Activated CD4-positive, alpha-beta T cell treated with anti-CD3 and anti-CD28 coated beads, Interleukin-2, amount 10 ng/mL, durations not matched to agents 24 days and 14 days (primary cell): ENCODE measurements at regions not wholly inside any gene's neighbourhood (a gene's known extent, or its start where the extent isn't known, plus 50 kb on each side); places are given as distances from the start of the nearest gene placed in this dataset.
"Not testable (repeated sequence)": the region's sequence is repeated elsewhere in the genome, so short reads cannot be mapped to it uniquely, and the experiment has no call there.

ENCODE experiments used
- DNase-seq: peaks from one replicate; pipeline ENCODE4 v3.0.0; 2022
- H3K27ac Mint-ChIP-seq: one replicate; pipeline ENCODE4 v1.8.0; 2022; ENCODE audit warnings: mild to moderate bottlenecking, mixed read lengths
- H3K27me3 Mint-ChIP-seq: one replicate; pipeline ENCODE4 v1.8.0; 2022; ENCODE audit warnings: mixed read lengths
- H3K36me3 Mint-ChIP-seq: one replicate; pipeline ENCODE4 v1.8.0; 2022; ENCODE audit warnings: low read depth, mild to moderate bottlenecking, mixed read lengths
- H3K4me1 Mint-ChIP-seq: one replicate; pipeline ENCODE4 v1.8.0; 2021; ENCODE audit warnings: mixed read lengths
- H3K4me3 Mint-ChIP-seq: one replicate; pipeline ENCODE4 v1.8.0; 2022; ENCODE audit warnings: mild to moderate bottlenecking, moderate library complexity, mixed read lengths
- H3K9me3 Mint-ChIP-seq: one replicate; pipeline ENCODE4 v1.8.0; 2021; ENCODE audit warnings: mixed read lengths
- intact Hi-C: fragments of 100-400 bp; cut with micrococcal nuclease; formaldehyde crosslinking; loops from one replicate; pipeline ENCODE4 v1.15.1; 2023

DNA sequence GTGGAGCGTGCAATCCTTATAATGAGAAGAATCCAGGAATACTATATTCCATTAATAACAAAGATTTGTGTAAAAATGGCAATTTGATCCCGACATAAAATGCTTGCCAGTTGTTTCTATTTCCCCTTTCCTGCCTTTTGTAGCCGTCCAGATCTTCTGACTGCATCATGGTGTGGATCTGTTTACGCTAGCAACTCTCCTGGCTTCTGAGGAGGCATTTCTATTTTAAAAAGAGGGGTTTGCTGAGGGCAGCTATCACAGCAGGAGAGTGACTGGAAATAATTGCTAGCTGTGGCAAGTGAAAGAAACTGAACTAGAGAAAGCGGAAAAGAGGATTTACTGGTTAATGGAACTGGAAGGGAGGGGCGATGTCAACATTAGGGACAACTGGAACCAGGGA is 145.6 kb downstream of the ATP23 start:
- Mint-ChIP-seq H3K27ac (no peak overlapping the region), H3K36me3 (no peaks in the 10 kb centered on the region), H3K9me3 (no peaks in the 10 kb centered on the region), H3K27me3 (no peaks in the 10 kb centered on the region), H3K4me1 (no peaks in the 10 kb centered on the region), H3K4me3 (no peak overlapping the region)
- DNase-seq: no peak
- intact Hi-C loops: no loop called here

DNA sequence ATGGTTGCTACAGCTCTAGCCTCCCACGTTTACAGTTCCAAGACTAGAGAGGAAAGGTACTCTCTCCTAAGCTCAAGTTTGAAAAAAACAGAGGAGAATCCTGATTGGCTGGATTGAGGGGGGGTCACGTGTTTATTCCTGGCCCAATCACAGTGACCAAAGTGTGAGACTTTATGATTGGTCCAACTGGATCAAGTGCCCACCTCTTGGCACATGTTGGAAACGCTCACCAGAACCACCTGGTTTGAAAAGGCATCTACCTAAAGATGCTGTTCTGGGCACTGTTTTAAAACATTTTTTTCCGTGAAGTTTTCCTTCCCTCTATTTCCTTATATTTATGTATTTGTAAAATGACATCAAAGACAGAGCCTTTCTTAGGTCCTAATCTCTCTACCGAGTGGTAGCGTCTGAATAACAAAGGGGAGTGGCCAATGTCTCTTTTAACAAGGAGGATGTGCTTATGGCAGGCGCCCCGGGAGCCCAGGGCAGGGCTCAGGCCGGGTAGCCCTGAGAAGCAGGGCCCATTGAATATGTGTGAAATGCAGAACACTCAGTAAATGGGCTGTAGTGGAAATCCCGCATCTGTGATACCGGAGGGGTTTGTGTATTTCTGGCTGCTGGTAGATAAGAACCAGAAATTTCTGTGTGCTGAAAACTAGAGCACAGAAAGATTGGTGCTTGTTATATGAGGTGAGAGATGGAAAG is 146.2 kb downstream of the ATP23 start:
- H3K4me1 Mint-ChIP-seq: no peaks in the 10 kb centered on the region
- no peak for DNase-seq
- H3K27me3 Mint-ChIP-seq: no peaks in the 10 kb centered on the region
- no peaks in the 10 kb centered on the region for H3K36me3 Mint-ChIP-seq
- H3K27ac Mint-ChIP-seq: no peak overlapping the region
- H3K4me3 Mint-ChIP-seq: no peak overlapping the region
- intact Hi-C loops: no loop called here
- H3K9me3 Mint-ChIP-seq: no peaks in the 10 kb centered on the region

DNA sequence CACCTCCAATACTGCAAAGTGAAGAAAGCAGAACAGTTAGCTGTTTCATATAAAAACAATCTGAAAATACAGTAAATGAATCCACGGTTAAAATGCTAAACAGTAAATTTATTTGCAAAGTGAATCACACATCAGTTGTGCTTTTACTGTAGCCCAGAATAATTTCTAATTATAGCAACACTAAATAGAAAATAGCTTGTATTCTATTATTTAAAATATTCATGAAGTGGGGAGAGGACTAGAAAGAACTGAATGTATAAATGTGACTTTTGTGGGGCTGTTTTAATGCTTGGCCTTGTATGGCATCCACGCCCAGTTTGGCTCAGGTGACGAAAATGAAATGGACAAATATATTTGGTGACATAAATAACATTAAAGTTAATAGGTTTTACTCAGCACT is 148.2 kb downstream of the ATP23 start:
- DNase-seq: no peak
- H3K27me3 Mint-ChIP-seq: no peaks in the 10 kb centered on the region
- no peaks in the 10 kb centered on the region for H3K36me3 Mint-ChIP-seq
- H3K4me3 Mint-ChIP-seq: no peak overlapping the region
- no peaks in the 10 kb centered on the region for H3K4me1 Mint-ChIP-seq
- no peak overlapping the region for H3K27ac Mint-ChIP-seq
- intact Hi-C loops: no loop called here
- H3K9me3 Mint-ChIP-seq: no peaks in the 10 kb centered on the region

DNA sequence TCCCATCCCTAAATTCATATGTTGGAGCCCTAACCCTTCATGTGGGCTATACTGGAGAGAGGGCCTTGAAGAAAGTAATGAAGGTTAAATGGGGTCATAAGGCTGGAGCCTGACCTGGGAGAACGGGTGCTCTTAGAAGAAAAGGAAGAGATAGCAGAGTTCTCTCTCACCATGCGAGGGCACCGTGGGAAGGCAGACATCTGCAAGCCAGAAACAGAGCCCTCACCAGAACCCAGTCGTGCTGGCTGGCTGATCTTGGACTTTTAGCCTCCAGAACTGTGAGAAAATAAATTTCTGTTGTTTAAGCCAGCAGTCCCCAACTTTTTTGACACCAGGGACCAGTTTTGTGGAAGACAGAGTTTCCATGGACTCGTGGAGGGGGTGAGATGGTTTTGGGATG is 149.3 kb downstream of the ATP23 start:
- no peaks in the 10 kb centered on the region for H3K4me1 Mint-ChIP-seq
- no peaks in the 10 kb centered on the region for H3K9me3 Mint-ChIP-seq
- H3K4me3 Mint-ChIP-seq: no peak overlapping the region
- DNase-seq: no peak
- no peaks in the 10 kb centered on the region for H3K36me3 Mint-ChIP-seq
- intact Hi-C loops: no loop called here
- H3K27me3 Mint-ChIP-seq: no peaks in the 10 kb centered on the region
- no peak overlapping the region for H3K27ac Mint-ChIP-seq

DNA sequence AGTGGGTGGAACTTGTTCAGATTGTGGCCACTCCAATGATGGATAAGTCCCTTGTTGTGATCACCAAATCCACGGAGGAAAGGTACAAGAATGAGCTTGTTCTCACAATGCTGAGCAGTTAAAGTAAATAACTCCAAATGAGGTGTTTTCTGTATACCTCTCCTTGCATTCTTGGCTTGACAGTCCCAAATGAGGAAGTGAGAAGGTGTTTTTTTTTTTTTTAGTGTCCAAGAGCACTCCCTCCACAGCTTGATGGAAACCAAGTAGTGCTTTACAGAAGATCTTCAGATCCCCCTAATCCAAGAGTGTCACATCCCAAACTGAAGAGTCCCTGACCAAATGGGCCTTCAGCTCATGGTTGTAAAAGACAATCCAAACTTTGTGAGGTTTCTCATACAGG is 153.6 kb downstream of the ATP23 start:
- H3K9me3 Mint-ChIP-seq: no peaks in the 10 kb centered on the region
- H3K27me3 Mint-ChIP-seq: no peaks in the 10 kb centered on the region

DNA sequence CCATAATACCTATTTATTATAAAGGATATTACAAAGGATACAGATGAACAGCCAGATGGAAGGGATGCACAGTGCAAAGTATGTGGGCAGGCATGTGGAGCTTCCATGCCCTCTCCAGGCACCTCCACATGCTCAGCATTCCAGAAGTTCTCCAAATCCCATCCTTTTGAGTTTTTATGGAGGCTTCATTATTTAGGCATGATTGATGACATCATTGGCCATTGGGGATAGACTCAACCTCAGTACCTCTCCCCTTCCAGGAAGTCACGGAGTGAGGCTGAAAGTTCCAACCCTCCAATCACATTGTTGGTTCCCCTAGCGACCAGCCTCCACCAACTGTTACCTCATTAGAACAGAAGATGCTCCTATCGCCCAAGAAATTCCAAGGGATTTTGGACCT is 156.4 kb downstream of the ATP23 start:
- Mint-ChIP-seq H3K4me1 (no peaks in the 10 kb centered on the region), H3K36me3 (no peaks in the 10 kb centered on the region), H3K27ac (no peak overlapping the region), H3K4me3 (no peak overlapping the region), H3K9me3 (no peaks in the 10 kb centered on the region), H3K27me3 (no peaks in the 10 kb centered on the region)
- intact Hi-C loops: no loop called here
- DNase-seq: no peak

More for the DNA sequence above, 153.6 kb downstream of the ATP23 start:
- no peak overlapping the region for H3K4me3 Mint-ChIP-seq
- no peaks in the 10 kb centered on the region for H3K4me1 Mint-ChIP-seq
- intact Hi-C loops: no loop called here
- H3K27ac Mint-ChIP-seq: no peak overlapping the region
- DNase-seq: no peak
- H3K36me3 Mint-ChIP-seq: no peaks in the 10 kb centered on the region

DNA sequence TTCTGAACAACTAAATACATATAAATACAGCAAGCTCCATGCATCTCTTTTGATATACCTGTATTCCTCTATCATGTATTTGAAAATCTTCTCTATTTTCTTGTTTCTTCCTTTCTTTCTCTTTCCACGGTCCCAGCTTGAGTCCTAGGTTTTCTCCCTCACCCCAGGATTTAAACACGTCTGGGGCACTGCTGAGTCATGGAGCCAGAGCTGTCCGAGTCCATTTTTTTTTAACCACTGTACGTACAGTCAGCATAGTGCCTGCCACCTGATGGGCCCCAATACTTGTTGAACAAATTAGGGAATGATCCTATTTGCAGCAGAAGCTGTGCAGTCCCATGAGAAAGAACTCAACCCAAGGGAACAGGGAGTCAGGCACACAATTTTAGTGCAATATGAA is 158.1 kb downstream of the ATP23 start:
- H3K27ac Mint-ChIP-seq: no peak overlapping the region
- no peaks in the 10 kb centered on the region for H3K36me3 Mint-ChIP-seq
- no peaks in the 10 kb centered on the region for H3K9me3 Mint-ChIP-seq
- no peak overlapping the region for H3K4me3 Mint-ChIP-seq
- intact Hi-C loops: no loop called here
- H3K4me1 Mint-ChIP-seq: no peaks in the 10 kb centered on the region
- no peaks in the 10 kb centered on the region for H3K27me3 Mint-ChIP-seq
- DNase-seq: no peak

DNA sequence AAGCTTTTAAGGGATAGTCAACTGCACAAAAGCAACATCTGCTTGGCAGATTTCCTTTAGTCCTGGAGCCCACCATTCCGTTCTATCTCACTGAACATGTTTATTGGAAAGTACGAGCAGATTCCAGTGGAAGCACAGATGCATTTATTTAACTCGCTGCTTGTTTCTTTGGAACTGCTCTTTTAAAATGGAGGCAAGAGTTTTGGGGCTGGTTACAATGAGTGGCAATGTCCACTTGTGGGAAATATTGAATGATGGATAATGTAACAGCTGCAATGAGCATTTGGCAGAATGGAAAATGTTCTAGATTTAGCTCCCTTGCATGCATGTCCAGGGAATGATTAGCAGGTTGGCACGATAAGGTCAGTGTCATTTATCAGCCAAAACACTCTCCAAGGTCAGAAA is 163.0 kb downstream of the ATP23 start:
- Mint-ChIP-seq H3K4me1 (no peaks in the 10 kb centered on the region), H3K9me3 (no peaks in the 10 kb centered on the region), H3K36me3 (no peaks in the 10 kb centered on the region), H3K4me3 (no peak overlapping the region), H3K27ac (no peak overlapping the region), H3K27me3 (no peaks in the 10 kb centered on the region)
- DNase-seq: no peak
- intact Hi-C loops: no loop called here

DNA sequence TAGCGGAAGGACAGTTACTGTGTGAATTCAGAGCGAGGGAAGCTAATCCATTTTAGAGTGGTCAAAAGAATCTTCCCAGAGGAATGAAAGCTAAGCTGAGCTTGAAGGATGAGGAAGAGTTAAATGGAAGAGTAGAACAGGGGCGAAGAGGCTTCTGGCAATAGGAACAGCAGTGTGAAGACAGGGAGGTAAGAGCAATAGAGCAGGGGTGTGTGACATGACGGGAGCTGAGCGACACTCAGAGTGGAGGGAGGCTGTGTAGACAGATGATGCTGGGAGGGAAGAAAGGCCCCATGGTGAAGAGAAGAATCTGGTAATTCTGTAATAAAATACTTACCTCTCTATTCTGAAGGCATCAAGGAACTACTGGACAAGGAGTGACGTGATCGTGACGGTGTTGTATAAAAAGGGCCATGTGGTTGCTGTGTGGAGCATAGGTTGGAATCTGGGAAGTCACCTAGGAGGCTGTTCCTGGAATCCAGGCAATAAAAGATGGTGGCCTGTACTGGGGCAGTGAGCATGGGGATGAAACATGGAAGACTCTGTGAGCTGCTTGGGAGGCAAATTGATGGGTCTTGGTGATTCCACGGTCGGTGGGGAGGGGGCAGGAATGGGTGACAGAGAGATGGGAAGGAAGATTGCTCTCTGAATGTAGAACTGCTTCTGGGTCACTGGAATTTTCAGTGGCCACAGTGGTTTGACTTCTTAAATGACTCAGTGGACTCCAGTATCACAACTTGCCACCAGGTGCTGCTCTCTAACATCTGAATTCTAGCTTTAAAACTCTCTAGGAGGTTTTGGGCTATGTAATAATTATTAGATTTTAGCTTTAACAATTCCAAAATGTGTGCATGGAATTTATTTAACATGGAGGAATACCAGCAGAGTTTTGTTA is 164.1 kb downstream of the ATP23 start:
- H3K4me1 Mint-ChIP-seq: no peaks in the 10 kb centered on the region
- H3K4me3 Mint-ChIP-seq: no peak overlapping the region
- no peaks in the 10 kb centered on the region for H3K36me3 Mint-ChIP-seq
- H3K9me3 Mint-ChIP-seq: no peaks in the 10 kb centered on the region
- no peak for DNase-seq
- intact Hi-C loops: no loop called here
- H3K27me3 Mint-ChIP-seq: no peaks in the 10 kb centered on the region
- no peak overlapping the region for H3K27ac Mint-ChIP-seq

DNA sequence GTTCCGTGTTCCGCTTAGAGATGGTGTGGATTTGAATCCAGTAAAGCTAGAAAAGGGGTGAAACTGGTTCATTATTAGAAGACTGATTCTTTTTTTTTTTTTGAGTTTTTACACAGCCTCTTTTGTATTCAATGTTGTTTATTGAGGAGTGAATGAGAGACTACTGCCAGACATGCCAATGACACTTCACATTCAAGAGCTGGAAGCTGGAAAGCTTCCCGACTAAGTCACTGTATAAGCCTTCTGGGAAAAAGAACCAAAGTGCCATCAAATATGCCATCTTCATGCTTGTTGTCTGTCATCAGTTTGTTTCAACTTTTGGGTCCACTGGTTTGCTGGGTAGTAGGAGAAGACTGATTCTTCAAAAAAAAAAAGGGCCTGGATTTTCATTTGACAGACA is 164.8 kb downstream of the ATP23 start:
- Mint-ChIP-seq H3K4me1 (no peaks in the 10 kb centered on the region), H3K4me3 (no peak overlapping the region), H3K36me3 (no peaks in the 10 kb centered on the region), H3K27ac (no peak overlapping the region), H3K27me3 (no peaks in the 10 kb centered on the region), H3K9me3 (no peaks in the 10 kb centered on the region)
- no peak for DNase-seq
- intact Hi-C loops: no loop called here

DNA sequence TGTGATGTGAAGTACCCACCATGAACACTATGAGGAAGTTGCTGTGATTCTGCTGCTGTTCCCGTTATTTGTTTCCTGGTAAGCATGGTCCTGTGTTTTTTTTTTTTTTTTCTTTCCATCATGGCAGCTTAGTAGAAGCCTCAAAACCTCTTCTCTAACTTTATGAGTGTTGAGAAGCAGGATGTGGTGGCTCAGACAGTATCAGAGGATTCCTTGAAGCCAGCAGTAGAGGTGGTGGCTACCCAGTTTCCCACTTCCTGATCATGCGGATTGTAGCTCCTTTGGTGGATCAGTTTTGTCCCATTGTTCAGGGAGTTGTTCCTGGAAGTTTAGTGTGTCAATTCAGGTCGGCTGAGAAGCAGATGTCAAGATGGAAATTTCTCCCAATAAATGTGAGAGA is 175.8 kb downstream of the ATP23 start:
- no peak overlapping the region for H3K4me3 Mint-ChIP-seq
- peak overlapping the region; percentile 1 for H3K27ac Mint-ChIP-seq
- H3K36me3 Mint-ChIP-seq: no peaks in the 10 kb centered on the region
- no peaks in the 10 kb centered on the region for H3K9me3 Mint-ChIP-seq
- DNase-seq: no peak
- intact Hi-C loops: no loop called here
- peaks cover 2% of the 10 kb centered on the region for H3K4me1 Mint-ChIP-seq
- H3K27me3 Mint-ChIP-seq: peaks cover 2% of the 10 kb centered on the region

DNA sequence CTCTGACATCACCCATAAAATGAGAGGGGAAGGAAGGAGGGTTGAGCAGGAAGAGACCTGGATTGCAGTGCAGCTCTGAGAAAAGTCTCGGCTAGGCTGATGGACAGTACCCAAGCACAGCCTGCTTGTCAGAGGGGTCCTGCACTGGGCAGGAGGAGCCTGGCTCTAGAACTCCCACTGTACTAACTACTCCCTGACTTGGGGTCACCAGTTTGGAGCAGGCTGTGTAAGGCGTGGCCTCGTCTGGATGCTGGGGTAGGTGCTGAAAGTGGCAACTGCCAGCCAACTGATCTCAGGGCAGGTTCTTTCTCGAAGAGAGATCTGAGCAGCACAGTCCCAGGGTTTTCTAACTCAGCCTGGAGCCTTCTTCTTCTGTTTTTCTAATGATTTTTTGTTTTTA is 176.3 kb downstream of the ATP23 start:
- no peaks in the 10 kb centered on the region for H3K9me3 Mint-ChIP-seq
- no peak overlapping the region for H3K4me3 Mint-ChIP-seq
- H3K4me1 Mint-ChIP-seq: peaks cover 2% of the 10 kb centered on the region
- H3K27me3 Mint-ChIP-seq: peaks cover 2% of the 10 kb centered on the region
- intact Hi-C loops: no loop called here
- no peaks in the 10 kb centered on the region for H3K36me3 Mint-ChIP-seq
- no peak overlapping the region for H3K27ac Mint-ChIP-seq
- DNase-seq: no peak

DNA sequence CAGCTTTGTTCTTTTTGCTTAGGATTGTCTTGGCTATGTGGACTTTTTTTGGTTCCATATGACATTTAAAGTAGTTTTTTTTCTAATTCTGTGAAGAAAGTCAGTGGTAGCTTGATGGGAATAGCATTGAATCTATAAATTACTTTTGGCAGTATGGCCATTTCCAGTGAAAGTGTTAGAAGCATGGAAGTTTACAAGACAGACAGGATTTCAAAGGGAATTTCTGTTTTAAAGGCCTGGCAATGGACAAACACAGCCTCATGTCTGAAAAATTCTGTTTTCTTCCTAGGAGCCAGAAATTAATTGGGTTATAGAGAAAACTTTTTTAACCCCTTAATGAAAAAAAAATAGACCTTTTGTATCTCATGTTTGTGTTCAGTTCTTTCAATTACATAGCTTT is 184.4 kb downstream of the ATP23 start:
- H3K9me3 Mint-ChIP-seq, H3K4me1 Mint-ChIP-seq, intact Hi-C loops, H3K4me3 Mint-ChIP-seq, H3K27ac Mint-ChIP-seq, H3K27me3 Mint-ChIP-seq, H3K36me3 Mint-ChIP-seq, DNase-seq: not testable (repeated sequence)

DNA sequence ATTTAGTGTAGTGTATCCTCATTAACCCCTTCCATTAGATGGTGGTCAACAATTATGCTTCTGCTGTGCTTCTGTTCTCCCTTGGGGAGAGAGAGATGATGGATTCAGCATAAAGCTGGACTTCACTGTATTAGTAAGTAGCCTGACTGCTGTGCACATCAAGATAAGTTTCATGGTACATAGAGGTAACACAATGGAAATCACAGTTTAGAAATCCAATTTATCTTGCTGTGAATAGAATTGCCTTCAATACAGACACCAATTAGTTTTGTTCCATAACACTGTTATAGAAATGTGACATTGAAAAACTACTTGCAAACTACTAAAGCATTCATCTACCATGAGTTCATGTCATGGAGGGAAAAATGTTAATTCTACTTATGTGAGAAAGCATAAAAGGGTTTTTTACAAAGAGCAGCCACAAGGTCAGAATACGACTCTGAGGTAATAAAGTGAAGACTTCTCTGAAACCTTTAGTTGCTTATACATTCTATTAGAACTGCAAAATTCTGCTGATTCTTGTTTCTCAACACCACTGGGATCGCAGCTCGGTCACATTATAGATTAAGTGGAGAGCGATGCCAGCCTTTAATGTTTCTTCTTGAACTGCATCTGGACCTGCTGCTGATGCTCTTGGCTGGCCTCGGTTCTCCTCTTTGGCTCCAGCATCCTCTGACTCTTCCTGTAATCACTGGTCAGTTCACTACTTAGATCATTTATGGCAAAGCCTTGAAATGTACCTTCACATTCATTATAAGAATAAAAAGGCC is 190.8 kb downstream of the ATP23 start:
- H3K4me1 Mint-ChIP-seq: no peaks in the 10 kb centered on the region
- no peak for DNase-seq
- intact Hi-C loops: no loop called here
- no peaks in the 10 kb centered on the region for H3K27me3 Mint-ChIP-seq
- no peaks in the 10 kb centered on the region for H3K9me3 Mint-ChIP-seq
- H3K27ac Mint-ChIP-seq: no peak overlapping the region
- no peak overlapping the region for H3K4me3 Mint-ChIP-seq
- H3K36me3 Mint-ChIP-seq: no peaks in the 10 kb centered on the region
